ENCODE measurements at regions not wholly inside any gene's neighbourhood (a gene's known extent, or its start where the extent isn't known, plus 50 kb on each side); places are given as distances from the start of the nearest gene placed in this dataset.

DNA sequence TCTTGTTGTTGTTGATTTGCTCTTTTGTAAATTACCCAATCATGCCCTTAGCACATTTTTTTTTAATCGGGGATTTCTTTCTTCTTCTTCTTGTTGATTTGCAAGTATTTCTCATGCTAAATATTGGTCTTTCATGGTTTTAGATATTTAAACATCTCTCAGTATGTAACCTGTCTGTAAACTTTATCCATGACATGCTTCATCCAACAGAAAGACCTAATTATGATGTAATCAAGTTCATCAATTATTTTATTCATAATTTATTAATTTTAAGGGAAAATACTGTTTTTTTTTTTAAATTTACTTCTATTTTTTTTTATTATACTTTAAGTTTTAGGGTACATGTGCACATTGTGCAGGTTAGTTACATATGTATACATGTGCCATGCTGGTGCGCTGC lies 69.8 kb downstream of the TNFSF18 start:
- DNase-seq (ENCODE audit: low read depth) = no peak
